IMR-90 (cell line): ENCODE measurements at regions not wholly inside any gene's neighbourhood (a gene's known extent, or its start where the extent isn't known, plus 50 kb on each side); places are given as distances from the start of the nearest gene placed in this dataset.

Experiments used
- CTCF ChIP-seq: conservative IDR thresholded peaks from 2 replicates; pipeline ENCODE4 v1.5.1; 2012; ENCODE audit warnings: mild to moderate bottlenecking, low read depth, low read length, improper control_type of control experiment
- ELK1 ChIP-seq: fragments of 150-350 bp; IDR thresholded peaks from 2 replicates; pipeline ENCODE4 v1.6.1; 2016; ENCODE audit warnings: low read depth, mild to moderate bottlenecking, low read length, moderate library complexity, borderline replicate concordance
- MAFK ChIP-seq: IDR thresholded peaks from 2 replicates; pipeline ENCODE4 v1.6.1; 2012; ENCODE audit warnings: low read depth, low read length, improper control_type of control experiment
- POLR2A ChIP-seq: IDR thresholded peaks from 2 replicates; pipeline ENCODE4 v1.6.1; 2012; ENCODE audit warnings: mild to moderate bottlenecking, low read depth, low read length
- RAD21 ChIP-seq: IDR thresholded peaks from 2 replicates; pipeline ENCODE4 v1.6.1; 2012; ENCODE audit warnings: low read length, improper control_type of control experiment
- USF2 ChIP-seq: fragments of 150-350 bp; IDR thresholded peaks from 2 replicates; pipeline ENCODE4 v1.6.1; 2017; ENCODE audit warnings: mild to moderate bottlenecking, antibody characterized with exemption, low read length, low read depth

- TF ChIP-seq CTCF = no peak
- no peak for TF ChIP-seq USF2
- TF ChIP-seq ELK1 = no peak
- no peak for TF ChIP-seq POLR2A
- TF ChIP-seq RAD21 = no peak
- no peak for TF ChIP-seq MAFK
Observed at GRCh38 chr9:13461414-13461991, 182.0 kb upstream of the MPDZ start.
